Psoas muscle (tissue), 7 donors: ENCODE measurements at regions not wholly inside any gene's neighbourhood (a gene's known extent, or its start where the extent isn't known, plus 50 kb on each side); places are given as distances from the start of the nearest gene placed in this dataset.

Experiments used
- ATAC-seq, 4 donors: fragments of 200-7000 bp; cut with Tn5 transposase; one replicate each; pipeline ENCODE4 v1.9.1; 2020; ENCODE audit warnings: moderate library complexity in 3 of 4, mild to moderate bottlenecking in 2 of 4
- DNase-seq, 2 donors: peaks; one replicate each; pipeline ENCODE4 v3.0.0-alpha.2; 2020
- H3K27ac ChIP-seq: fragments of 200-600 bp; one replicate; pipeline ENCODE4 v1.8.0; 2022
- H3K27me3 ChIP-seq, 3 donors: fragments of 200-600 bp in 1 of 3; one replicate each; pipeline versions ENCODE4 v1.6.1 to v1.8.0; 2013 to 2022; ENCODE audit warnings: low read length in 2 of 3, mild to moderate bottlenecking in 2 of 3, moderate library complexity in 1 of 3; ENCODE audit not compliant: insufficient read depth in 3 of 3
- H3K36me3 ChIP-seq, 2 donors: fragments of 200-600 bp in 1 of 2; one replicate each; pipeline versions ENCODE4 v1.6.1 to v1.8.0; 2013 to 2022; ENCODE audit warnings: low read depth in 1 of 2, mild to moderate bottlenecking in 1 of 2, moderate library complexity in 1 of 2; ENCODE audit not compliant: insufficient read depth in 1 of 2
- H3K4me1 ChIP-seq: fragments of 200-600 bp; one replicate; pipeline ENCODE4 v1.8.0; 2022
- H3K4me3 ChIP-seq: fragments of 200-600 bp; one replicate; pipeline ENCODE4 v1.8.0; 2022; ENCODE audit warnings: mild to moderate bottlenecking
- H3K9me3 ChIP-seq: fragments of 200-600 bp; one replicate; pipeline ENCODE4 v1.8.0; 2022
- WGBS, 3 donors: extraction: QIAGEN DNeasy Blood & Tissue Kit; methylation state at CpG; one replicate each; pipeline versions ENCODE4 v1.1.6 to v1.1.7; 2013; 5-methylcytosine and 5-hydroxymethylcytosine counted together
- intact Hi-C, 2 donors: fragments of 100-400 bp; cut with DNase I; formaldehyde crosslinking; loops; one replicate each; pipeline versions ENCODE4 v1.11.0 to v1.14.2; 2022
- TF ChIP-seq, protein P1 (sequence below): fragments of 200-600 bp; IDR thresholded peaks from one replicate; pipeline ENCODE4 v1.8.0; 2022; ENCODE audit warnings: antibody characterized with exemption
- donor health status: healthy with polysubstance abuse.
- donor health status: DM: no; HTN: no; CAD: no; lungs with moderate emphysema.
- donor health status: Bipolar disorder and iron deficiency.
- donor health status: healthy.
- donor health status: DM: yes; HTN: yes; CAD: no.
- donor health status: DM: no; HTN: no; CAD: no.
- donor health status: DM: yes; HTN: yes; CAD: no.

DNA sequence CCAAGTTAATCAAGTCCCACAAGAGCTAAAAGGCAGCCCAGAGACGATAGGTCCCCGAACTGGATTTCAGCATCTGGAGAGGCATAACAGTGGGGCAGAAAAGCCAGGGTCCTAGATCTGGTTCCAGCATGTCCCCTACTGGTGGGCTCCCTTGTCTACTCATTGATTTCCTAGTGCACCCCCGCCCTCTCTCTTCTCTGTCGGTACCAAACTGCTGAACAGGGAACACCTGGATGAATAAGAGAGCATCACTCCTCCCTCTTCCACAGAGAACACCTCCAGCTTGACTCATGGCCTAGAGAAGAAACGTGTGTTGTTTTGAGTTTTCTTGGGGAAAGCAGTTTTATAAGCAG is 101.3 kb downstream of the FOXI3 start:
- ATAC-seq: no peak
- Histone ChIP-seq H3K36me3 (no peaks in the 10 kb centered on the region), H3K27me3 (peaks cover 0 to 36% (median 13%) of the 10 kb centered on the region in 3 donors), H3K4me1 (no peaks in the 10 kb centered on the region), H3K27ac (no peak overlapping the region), H3K4me3 (no peak overlapping the region), H3K9me3 (no peaks in the 10 kb centered on the region)
- intact Hi-C loops: no loop called here
- DNase-seq: no peak
- TF ChIP-seq, protein P1, sequence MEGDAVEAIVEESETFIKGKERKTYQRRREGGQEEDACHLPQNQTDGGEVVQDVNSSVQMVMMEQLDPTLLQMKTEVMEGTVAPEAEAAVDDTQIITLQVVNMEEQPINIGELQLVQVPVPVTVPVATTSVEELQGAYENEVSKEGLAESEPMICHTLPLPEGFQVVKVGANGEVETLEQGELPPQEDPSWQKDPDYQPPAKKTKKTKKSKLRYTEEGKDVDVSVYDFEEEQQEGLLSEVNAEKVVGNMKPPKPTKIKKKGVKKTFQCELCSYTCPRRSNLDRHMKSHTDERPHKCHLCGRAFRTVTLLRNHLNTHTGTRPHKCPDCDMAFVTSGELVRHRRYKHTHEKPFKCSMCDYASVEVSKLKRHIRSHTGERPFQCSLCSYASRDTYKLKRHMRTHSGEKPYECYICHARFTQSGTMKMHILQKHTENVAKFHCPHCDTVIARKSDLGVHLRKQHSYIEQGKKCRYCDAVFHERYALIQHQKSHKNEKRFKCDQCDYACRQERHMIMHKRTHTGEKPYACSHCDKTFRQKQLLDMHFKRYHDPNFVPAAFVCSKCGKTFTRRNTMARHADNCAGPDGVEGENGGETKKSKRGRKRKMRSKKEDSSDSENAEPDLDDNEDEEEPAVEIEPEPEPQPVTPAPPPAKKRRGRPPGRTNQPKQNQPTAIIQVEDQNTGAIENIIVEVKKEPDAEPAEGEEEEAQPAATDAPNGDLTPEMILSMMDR: no peak
- WGBS, 3 donors: 44 to 51% (median 44%) methylated on average over 5 of the region's 5 CpGs

GRCh38 chr2:88350331-88351248 is 101.9 kb downstream of the FOXI3 start:
- WGBS, 3 donors: 6 to 9% (median 7%) methylated on average over 52 to 54 of the region's 54 CpGs
- H3K27me3 ChIP-seq: peaks cover 0 to 36% (median 13%) of the 10 kb centered on the region in 3 donors
- no peaks in the 10 kb centered on the region for H3K36me3 ChIP-seq
- no peaks in the 10 kb centered on the region for H3K4me1 ChIP-seq
- H3K4me3 ChIP-seq: no peak overlapping the region
- H3K27ac ChIP-seq: no peak overlapping the region
- no peaks in the 10 kb centered on the region for H3K9me3 ChIP-seq
- ATAC-seq (no peak), DNase-seq (peak in 1 of 2 donors; percentile 27)
- TF ChIP-seq, protein P1: peak; percentile 21
- intact Hi-C loops: no loop called here

- Histone ChIP-seq H3K4me3 (no peak overlapping the region), H3K27ac (no peak overlapping the region), H3K4me1 (no peaks in the 10 kb centered on the region), H3K36me3 (no peaks in the 10 kb centered on the region), H3K9me3 (no peaks in the 10 kb centered on the region), H3K27me3 (peaks cover 0 to 25% (median 13%) of the 10 kb centered on the region in 3 donors)
- ATAC-seq: no peak
- intact Hi-C loops: no loop called here
- WGBS, 3 donors: 47 to 55% (median 50%) methylated on average over 6 of the region's 6 CpGs
- TF ChIP-seq, protein P1: no peak
- no peak for DNase-seq
These were observed 106.7 kb downstream of the FOXI3 start for GRCh38 chr2:88345842-88346241.

GRCh38 chr2:88342749-88343148 is 109.7 kb downstream of the FOXI3 start:
- no peak for DNase-seq
- intact Hi-C loops: no loop called here
- ATAC-seq: no peak
- no peaks in the 10 kb centered on the region for H3K9me3 ChIP-seq
- TF ChIP-seq, protein P1: no peak
- H3K27ac ChIP-seq: no peak overlapping the region
- WGBS, 3 donors: 65 to 73% (median 66%) methylated on average over 4 of the region's 4 CpGs
- no peaks in the 10 kb centered on the region for H3K36me3 ChIP-seq
- peaks cover 0 to 3% (median 2%) of the 10 kb centered on the region in 3 donors for H3K27me3 ChIP-seq
- H3K4me3 ChIP-seq: no peak overlapping the region
- no peaks in the 10 kb centered on the region for H3K4me1 ChIP-seq
